GM12878 (cell line): ENCODE measurements at regions not wholly inside any gene's neighbourhood (a gene's known extent, or its start where the extent isn't known, plus 50 kb on each side); places are given as distances from the start of the nearest gene placed in this dataset.

Experiments
- ATAC-seq: fragments of 200-7000 bp; cut with Tn5 transposase; 3 replicates; pipeline ENCODE4 v1.9.1; 2020; ENCODE audit warnings: mild to moderate bottlenecking, moderate library complexity
- BruUV-seq: library from RNA; stranded (reverse); fragments of 400-500 nt; replicated peaks from 2 replicates; lab custom pipeline; 2021; lab: Mats Ljungman, UMichigan
- CTCF ChIA-PET: fragments of 300-600 bp; sonication (Branson Sonifier 250); formaldehyde crosslinking; extraction: SDS; loops from one replicate; lab custom pipeline; 2021; ENCODE audit warnings: inconsistent platforms; lab: Yijun Ruan, JAX
- POLR2A ChIA-PET: fragments of 350-600 bp; formaldehyde crosslinking; extraction: SDS; loops from one replicate; lab custom pipeline; 2021; ENCODE audit warnings: inconsistent platforms; lab: Charles Lee
- RAD21 ChIA-PET: fragments of 300-600 bp; sonication (Branson Sonifier 250); formaldehyde crosslinking; loops from one replicate; lab custom pipeline; 2023; ENCODE audit warnings: antibody characterized with exemption; ENCODE audit not compliant: unreplicated experiment; lab: Charles Lee
- SMC1A ChIA-PET: fragments of 300-600 bp; sonication (Branson Sonifier 250); formaldehyde crosslinking; loops from one replicate; lab custom pipeline; 2023; ENCODE audit not compliant: unreplicated experiment, uncharacterized antibody; lab: Charles Lee
- DNase-seq: peaks from one replicate; pipeline ENCODE4 v3.0.0-alpha.2; 2011; ENCODE audit warnings: low read depth, low spot score
- FAIRE-seq: peaks from 3 replicates; lab custom pipeline; 2011; peaks lifted over from hg19 to GRCh38; lab: Jason Lieb, UNC
- H2AFZ ChIP-seq: 2 replicates; pipeline ENCODE4 v1.6.0; 2011; ENCODE audit warnings: low read depth, low read length, control low read depth; ENCODE audit not compliant: control insufficient read depth
- H3K27ac ChIP-seq: 2 replicates; pipeline ENCODE4 v1.5.1; 2011; ENCODE audit warnings: control low read depth; ENCODE audit not compliant: control insufficient read depth, insufficient read depth
- H3K27me3 ChIP-seq, 2 experiments: replicated peaks in 1 of 2; 2 replicates each; pipeline versions ENCODE4 v1.6.0 to v1.6.1; 2011; ENCODE audit warnings: low read length in 1 of 2; ENCODE audit not compliant: control insufficient read depth in 2 of 2, insufficient read depth in 2 of 2
- H3K36me3 ChIP-seq, 2 experiments: 2 replicates each; pipeline ENCODE4 v1.5.1; 2011; ENCODE audit warnings: low read length in 1 of 2; ENCODE audit not compliant: control insufficient read depth in 2 of 2, insufficient read depth in 2 of 2
- H3K4me1 ChIP-seq: 2 replicates; pipeline ENCODE4 v1.6.1; 2011; ENCODE audit warnings: mild to moderate bottlenecking, low read length, moderate library complexity, mixed read lengths; ENCODE audit not compliant: control insufficient read depth, insufficient read depth
- H3K4me2 ChIP-seq: 2 replicates; pipeline ENCODE4 v1.6.0; 2011; ENCODE audit warnings: control low read depth; ENCODE audit not compliant: control insufficient read depth, insufficient read depth
- H3K4me3 ChIP-seq: fragments of 200-600 bp; sonication (generic); 2 replicates; pipeline ENCODE4 v1.5.1; 2016
- H3K79me2 ChIP-seq: 2 replicates; pipeline ENCODE4 v1.6.0; 2011; ENCODE audit warnings: low read length; ENCODE audit not compliant: control insufficient read depth, insufficient read depth
- H3K9ac ChIP-seq: 2 replicates; pipeline ENCODE4 v1.8.0; 2011; ENCODE audit warnings: low read length, control low read depth, mixed read lengths; ENCODE audit not compliant: control insufficient read depth, insufficient read depth
- H3K9me3 ChIP-seq: replicated peaks from 3 replicates; pipeline ENCODE4 v1.5.1; 2011; ENCODE audit warnings: mild to moderate bottlenecking, low read length; ENCODE audit not compliant: control insufficient read depth, insufficient read depth
- H4K20me1 ChIP-seq: 2 replicates; pipeline ENCODE4 v1.6.0; 2011; ENCODE audit not compliant: control insufficient read depth, insufficient read depth
- JUNB ChIP-seq: IDR thresholded peaks from 2 replicates; pipeline ENCODE4 v1.6.1; 2016; ENCODE audit warnings: antibody characterized with exemption, mild to moderate bottlenecking
- MTA3 ChIP-seq: IDR thresholded peaks from 2 replicates; pipeline ENCODE4 v1.6.1; 2012; ENCODE audit warnings: low read length, inconsistent platforms, borderline replicate concordance
- RAD21 ChIP-seq: IDR thresholded peaks from 2 replicates; pipeline ENCODE4 v1.6.1; 2011; ENCODE audit warnings: mild to moderate bottlenecking, low read depth, low read length, moderate library complexity; ENCODE audit not compliant: insufficient read depth
- RELA ChIP-seq: fragments of 450-650 bp; IDR thresholded peaks from 2 replicates; pipeline ENCODE4 v1.8.0; 2014; ENCODE audit warnings: borderline replicate concordance; ENCODE audit not compliant: partially characterized antibody
- WGBS: methylation state at CpG from one replicate; pipeline ENCODE4 v1.1.6; 2016; ENCODE audit warnings: low lambda C conversion rate; ENCODE audit not compliant: insufficient replicate concordance, insufficient coverage; ENCODE audit errors: missing lambda C conversion rate; 5-methylcytosine and 5-hydroxymethylcytosine counted together
- in situ Hi-C: fragments of 300-500 bp; cut with MboI; formaldehyde crosslinking; loops from 9 replicates; pipeline ENCODE4 v1.14.3; 2018; ENCODE audit warnings: mixed read lengths
- intact Hi-C: fragments of 100-400 bp; cut with micrococcal nuclease; formaldehyde crosslinking; loops from one replicate; pipeline ENCODE4 v1.14.2; 2022; ENCODE audit not compliant: unreplicated experiment
- TF ChIP-seq, protein P1 (sequence below): fragments of 450-650 bp; IDR thresholded peaks from 2 replicates; pipeline ENCODE4 v1.6.1; 2018; ENCODE audit warnings: mild to moderate bottlenecking, low read depth, moderate library complexity; ENCODE audit not compliant: partially characterized antibody
- TF ChIP-seq, protein P2 (sequence below): fragments of 450-650 bp; formaldehyde crosslinking; IDR thresholded peaks from 2 replicates; pipeline ENCODE4 v1.5.0; 2022; ENCODE audit warnings: mild to moderate bottlenecking, missing genetic modification characterization
- TF ChIP-seq, protein P3 (sequence below): fragments of 450-650 bp; IDR thresholded peaks from 2 replicates; pipeline ENCODE4 v1.6.1; 2016; ENCODE audit warnings: mild to moderate bottlenecking, moderate library complexity, borderline replicate concordance
- TF ChIP-seq, protein P4 (sequence below): fragments of 450-650 bp; IDR thresholded peaks from 2 replicates; pipeline ENCODE4 v1.6.1; 2016; ENCODE audit warnings: mild to moderate bottlenecking
- TF ChIP-seq, protein P5 (sequence below): IDR thresholded peaks from 2 replicates; pipeline ENCODE4 v1.6.1; 2011; ENCODE audit warnings: low read depth, low read length, improper control_type of control experiment, borderline replicate concordance

DNA sequence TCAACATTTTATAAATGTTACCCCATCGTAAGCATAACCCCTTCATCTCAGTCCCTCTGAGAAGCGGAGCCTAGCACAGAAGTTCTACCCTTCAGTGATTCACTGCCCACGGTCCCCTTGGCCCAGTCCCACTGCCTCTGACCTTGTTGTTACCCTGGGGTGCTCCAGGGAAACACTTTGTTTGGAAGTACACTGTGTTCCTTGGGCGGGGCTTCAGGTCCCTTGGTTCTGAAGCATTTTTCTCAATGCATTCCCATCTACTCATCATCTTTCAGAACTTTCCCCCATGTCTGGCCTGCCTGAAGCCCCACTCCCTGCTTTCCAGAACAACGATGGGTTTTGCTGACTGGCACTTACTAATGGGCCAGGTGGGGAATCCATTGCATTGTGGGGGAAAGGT is 296.2 kb downstream of the FOXA2 start:
- no peak overlapping the region for H2AFZ ChIP-seq
- intact Hi-C loops = no loop called here
- WGBS = 6% methylated on average over 5 of the region's 5 CpGs
- TF ChIP-seq MTA3 = no peak
- no peak for TF ChIP-seq JUNB
- TF ChIP-seq, protein P1, sequence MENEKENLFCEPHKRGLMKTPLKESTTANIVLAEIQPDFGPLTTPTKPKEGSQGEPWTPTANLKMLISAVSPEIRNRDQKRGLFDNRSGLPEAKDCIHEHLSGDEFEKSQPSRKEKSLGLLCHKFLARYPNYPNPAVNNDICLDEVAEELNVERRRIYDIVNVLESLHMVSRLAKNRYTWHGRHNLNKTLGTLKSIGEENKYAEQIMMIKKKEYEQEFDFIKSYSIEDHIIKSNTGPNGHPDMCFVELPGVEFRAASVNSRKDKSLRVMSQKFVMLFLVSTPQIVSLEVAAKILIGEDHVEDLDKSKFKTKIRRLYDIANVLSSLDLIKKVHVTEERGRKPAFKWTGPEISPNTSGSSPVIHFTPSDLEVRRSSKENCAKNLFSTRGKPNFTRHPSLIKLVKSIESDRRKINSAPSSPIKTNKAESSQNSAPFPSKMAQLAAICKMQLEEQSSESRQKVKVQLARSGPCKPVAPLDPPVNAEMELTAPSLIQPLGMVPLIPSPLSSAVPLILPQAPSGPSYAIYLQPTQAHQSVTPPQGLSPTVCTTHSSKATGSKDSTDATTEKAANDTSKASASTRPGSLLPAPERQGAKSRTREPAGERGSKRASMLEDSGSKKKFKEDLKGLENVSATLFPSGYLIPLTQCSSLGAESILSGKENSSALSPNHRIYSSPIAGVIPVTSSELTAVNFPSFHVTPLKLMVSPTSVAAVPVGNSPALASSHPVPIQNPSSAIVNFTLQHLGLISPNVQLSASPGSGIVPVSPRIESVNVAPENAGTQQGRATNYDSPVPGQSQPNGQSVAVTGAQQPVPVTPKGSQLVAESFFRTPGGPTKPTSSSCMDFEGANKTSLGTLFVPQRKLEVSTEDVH = no peak
- TF ChIP-seq RELA = no peak
- TF ChIP-seq, protein P2, sequence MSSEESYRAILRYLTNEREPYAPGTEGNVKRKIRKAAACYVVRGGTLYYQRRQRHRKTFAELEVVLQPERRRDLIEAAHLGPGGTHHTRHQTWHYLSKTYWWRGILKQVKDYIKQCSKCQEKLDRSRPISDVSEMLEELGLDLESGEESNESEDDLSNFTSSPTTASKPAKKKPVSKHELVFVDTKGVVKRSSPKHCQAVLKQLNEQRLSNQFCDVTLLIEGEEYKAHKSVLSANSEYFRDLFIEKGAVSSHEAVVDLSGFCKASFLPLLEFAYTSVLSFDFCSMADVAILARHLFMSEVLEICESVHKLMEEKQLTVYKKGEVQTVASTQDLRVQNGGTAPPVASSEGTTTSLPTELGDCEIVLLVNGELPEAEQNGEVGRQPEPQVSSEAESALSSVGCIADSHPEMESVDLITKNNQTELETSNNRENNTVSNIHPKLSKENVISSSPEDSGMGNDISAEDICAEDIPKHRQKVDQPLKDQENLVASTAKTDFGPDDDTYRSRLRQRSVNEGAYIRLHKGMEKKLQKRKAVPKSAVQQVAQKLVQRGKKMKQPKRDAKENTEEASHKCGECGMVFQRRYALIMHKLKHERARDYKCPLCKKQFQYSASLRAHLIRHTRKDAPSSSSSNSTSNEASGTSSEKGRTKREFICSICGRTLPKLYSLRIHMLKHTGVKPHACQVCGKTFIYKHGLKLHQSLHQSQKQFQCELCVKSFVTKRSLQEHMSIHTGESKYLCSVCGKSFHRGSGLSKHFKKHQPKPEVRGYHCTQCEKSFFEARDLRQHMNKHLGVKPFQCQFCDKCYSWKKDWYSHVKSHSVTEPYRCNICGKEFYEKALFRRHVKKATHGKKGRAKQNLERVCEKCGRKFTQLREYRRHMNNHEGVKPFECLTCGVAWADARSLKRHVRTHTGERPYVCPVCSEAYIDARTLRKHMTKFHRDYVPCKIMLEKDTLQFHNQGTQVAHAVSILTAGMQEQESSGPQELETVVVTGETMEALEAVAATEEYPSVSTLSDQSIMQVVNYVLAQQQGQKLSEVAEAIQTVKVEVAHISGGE = no peak
- TF ChIP-seq, protein P3, sequence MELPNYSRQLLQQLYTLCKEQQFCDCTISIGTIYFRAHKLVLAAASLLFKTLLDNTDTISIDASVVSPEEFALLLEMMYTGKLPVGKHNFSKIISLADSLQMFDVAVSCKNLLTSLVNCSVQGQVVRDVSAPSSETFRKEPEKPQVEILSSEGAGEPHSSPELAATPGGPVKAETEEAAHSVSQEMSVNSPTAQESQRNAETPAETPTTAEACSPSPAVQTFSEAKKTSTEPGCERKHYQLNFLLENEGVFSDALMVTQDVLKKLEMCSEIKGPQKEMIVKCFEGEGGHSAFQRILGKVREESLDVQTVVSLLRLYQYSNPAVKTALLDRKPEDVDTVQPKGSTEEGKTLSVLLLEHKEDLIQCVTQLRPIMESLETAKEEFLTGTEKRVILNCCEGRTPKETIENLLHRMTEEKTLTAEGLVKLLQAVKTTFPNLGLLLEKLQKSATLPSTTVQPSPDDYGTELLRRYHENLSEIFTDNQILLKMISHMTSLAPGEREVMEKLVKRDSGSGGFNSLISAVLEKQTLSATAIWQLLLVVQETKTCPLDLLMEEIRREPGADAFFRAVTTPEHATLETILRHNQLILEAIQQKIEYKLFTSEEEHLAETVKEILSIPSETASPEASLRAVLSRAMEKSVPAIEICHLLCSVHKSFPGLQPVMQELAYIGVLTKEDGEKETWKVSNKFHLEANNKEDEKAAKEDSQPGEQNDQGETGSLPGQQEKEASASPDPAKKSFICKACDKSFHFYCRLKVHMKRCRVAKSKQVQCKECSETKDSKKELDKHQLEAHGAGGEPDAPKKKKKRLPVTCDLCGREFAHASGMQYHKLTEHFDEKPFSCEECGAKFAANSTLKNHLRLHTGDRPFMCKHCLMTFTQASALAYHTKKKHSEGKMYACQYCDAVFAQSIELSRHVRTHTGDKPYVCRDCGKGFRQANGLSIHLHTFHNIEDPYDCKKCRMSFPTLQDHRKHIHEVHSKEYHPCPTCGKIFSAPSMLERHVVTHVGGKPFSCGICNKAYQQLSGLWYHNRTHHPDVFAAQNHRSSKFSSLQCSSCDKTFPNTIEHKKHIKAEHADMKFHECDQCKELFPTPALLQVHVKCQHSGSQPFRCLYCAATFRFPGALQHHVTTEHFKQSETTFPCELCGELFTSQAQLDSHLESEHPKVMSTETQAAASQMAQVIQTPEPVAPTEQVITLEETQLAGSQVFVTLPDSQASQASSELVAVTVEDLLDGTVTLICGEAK = no peak
- TF ChIP-seq, protein P4, sequence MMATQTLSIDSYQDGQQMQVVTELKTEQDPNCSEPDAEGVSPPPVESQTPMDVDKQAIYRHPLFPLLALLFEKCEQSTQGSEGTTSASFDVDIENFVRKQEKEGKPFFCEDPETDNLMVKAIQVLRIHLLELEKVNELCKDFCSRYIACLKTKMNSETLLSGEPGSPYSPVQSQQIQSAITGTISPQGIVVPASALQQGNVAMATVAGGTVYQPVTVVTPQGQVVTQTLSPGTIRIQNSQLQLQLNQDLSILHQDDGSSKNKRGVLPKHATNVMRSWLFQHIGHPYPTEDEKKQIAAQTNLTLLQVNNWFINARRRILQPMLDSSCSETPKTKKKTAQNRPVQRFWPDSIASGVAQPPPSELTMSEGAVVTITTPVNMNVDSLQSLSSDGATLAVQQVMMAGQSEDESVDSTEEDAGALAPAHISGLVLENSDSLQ = no peak
- TF ChIP-seq, protein P5, sequence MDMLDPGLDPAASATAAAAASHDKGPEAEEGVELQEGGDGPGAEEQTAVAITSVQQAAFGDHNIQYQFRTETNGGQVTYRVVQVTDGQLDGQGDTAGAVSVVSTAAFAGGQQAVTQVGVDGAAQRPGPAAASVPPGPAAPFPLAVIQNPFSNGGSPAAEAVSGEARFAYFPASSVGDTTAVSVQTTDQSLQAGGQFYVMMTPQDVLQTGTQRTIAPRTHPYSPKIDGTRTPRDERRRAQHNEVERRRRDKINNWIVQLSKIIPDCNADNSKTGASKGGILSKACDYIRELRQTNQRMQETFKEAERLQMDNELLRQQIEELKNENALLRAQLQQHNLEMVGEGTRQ = no peak
- TF ChIP-seq RAD21 = no peak

More for the DNA sequence above, 296.2 kb downstream of the FOXA2 start:
- Histone ChIP-seq H4K20me1 (no peaks in the 10 kb centered on the region), H3K79me2 (no peaks in the 10 kb centered on the region), H3K4me1 (no peaks in the 10 kb centered on the region), H3K4me3 (no peak overlapping the region), H3K36me3 (no peaks in the 10 kb centered on the region), H3K27ac (no peak overlapping the region), H3K9me3 (no peaks in the 10 kb centered on the region), H3K9ac (no peak overlapping the region), H3K4me2 (no peak overlapping the region), H3K27me3 (no peaks in the 10 kb centered on the region)
- no TSS peak for BruUV-seq
- in situ Hi-C loops = no loop called here
- ChIA-PET SMC1A (interaction anchor here (0.8 kb wide), 1 partner anchor 492 kb away, joined by 3 read pairs; no protein-coding TSS in a partner anchor), RAD21 (no interaction called here), CTCF (interaction anchor here (1.1 kb wide), 1 partner anchor 24 kb away, joined by 3 read pairs; no protein-coding TSS in a partner anchor), POLR2A (no interaction called here)
- DNase-seq (no peak), FAIRE-seq (no peak), ATAC-seq (no peak)
